ENCODE measurements at regions not wholly inside any gene's neighbourhood (a gene's known extent, or its start where the extent isn't known, plus 50 kb on each side); places are given as distances from the start of the nearest gene placed in this dataset.

DNA sequence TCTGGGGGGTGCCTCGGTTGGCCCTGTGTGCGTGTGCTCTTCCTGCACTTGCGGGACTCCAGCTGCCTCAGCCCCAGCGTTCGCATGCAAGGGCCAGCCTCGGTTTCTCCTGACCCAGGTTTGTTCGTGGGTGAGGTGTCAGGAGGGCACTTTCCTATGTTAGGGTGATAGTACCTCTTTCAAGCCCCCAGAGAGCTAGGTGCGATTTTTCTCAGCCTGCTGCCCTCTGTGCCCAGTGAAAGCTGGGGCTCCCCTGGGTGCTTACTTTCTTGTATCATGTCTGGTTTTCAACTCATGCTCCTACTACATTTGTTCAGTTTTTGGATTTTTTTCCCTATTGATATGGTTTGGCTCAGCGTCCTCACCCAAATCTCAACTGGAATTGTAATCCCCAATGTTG lies 289.2 kb downstream of the TEX29 start:
- H3K4me3 ChIP-seq (ENCODE audit: low read depth, low read length, poor library complexity, severe bottlenecking) = no peak overlapping the region
- ChIA-PET POLR2A (interaction anchor here (0.6 kb wide), 1 partner anchor 189 kb away, joined by 3 read pairs; no protein-coding TSS in a partner anchor), CTCF (ENCODE audit: unreplicated experiment) (no interaction called here)

DNA sequence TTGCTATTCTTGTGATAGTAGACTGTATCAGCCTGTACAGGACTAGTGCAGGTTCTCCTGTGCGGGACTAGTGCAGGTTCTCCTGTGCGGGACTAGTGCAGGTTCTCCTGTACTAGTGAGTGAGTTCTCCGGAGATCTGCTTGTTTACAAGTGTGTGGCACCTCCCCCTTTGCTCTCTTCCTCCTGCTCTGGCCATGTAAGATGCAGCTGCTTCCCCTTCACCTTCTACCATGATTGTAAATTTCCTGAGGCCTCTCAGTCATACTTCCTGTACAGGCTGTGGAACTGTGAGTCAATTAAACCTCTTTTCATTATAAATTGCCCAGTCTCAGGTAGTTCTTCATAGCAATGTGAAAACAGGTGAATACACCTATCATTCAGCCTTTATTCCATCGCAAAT lies 289.6 kb downstream of the TEX29 start:
- no peaks in the 10 kb centered on the region for H3K4me1 ChIP-seq (ENCODE audit: insufficient read depth, low read length, poor library complexity, severe bottlenecking)
- H3K9me3 ChIP-seq (ENCODE audit: low read length) = no peaks in the 10 kb centered on the region
- POLR2A ChIA-PET = no interaction called here
- no peak overlapping the region for H3K27ac ChIP-seq (ENCODE audit: low read depth, low read length, poor library complexity, severe bottlenecking)
- no peak overlapping the region for H2AFZ ChIP-seq (ENCODE audit: low read length)
- BruUV-seq (replicated peaks) = no TSS peak
- H3K79me2 ChIP-seq (ENCODE audit: insufficient read depth, low read depth, low read length) = no peaks in the 10 kb centered on the region
- no peak overlapping the region for H3K4me3 ChIP-seq (ENCODE audit: low read depth, low read length, poor library complexity, severe bottlenecking)
- CTCF ChIA-PET (ENCODE audit: unreplicated experiment) = no interaction called here
- no peaks in the 10 kb centered on the region for H4K20me1 ChIP-seq (ENCODE audit: insufficient read depth, low read length)
- no peak for DNase-seq (ENCODE audit: low spot score)
- no peaks in the 10 kb centered on the region for H3K36me3 ChIP-seq (ENCODE audit: insufficient read depth, low read length)
- H3K4me2 ChIP-seq (ENCODE audit: low read length) = no peak overlapping the region
- no peaks in the 10 kb centered on the region for H3K9me2 ChIP-seq (ENCODE audit: insufficient read depth, low read length)
- intact Hi-C loops (cut with micrococcal nuclease; ENCODE audit: unreplicated experiment) = no loop called here
- TF ChIP-seq, protein P1, sequence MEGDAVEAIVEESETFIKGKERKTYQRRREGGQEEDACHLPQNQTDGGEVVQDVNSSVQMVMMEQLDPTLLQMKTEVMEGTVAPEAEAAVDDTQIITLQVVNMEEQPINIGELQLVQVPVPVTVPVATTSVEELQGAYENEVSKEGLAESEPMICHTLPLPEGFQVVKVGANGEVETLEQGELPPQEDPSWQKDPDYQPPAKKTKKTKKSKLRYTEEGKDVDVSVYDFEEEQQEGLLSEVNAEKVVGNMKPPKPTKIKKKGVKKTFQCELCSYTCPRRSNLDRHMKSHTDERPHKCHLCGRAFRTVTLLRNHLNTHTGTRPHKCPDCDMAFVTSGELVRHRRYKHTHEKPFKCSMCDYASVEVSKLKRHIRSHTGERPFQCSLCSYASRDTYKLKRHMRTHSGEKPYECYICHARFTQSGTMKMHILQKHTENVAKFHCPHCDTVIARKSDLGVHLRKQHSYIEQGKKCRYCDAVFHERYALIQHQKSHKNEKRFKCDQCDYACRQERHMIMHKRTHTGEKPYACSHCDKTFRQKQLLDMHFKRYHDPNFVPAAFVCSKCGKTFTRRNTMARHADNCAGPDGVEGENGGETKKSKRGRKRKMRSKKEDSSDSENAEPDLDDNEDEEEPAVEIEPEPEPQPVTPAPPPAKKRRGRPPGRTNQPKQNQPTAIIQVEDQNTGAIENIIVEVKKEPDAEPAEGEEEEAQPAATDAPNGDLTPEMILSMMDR (conservative IDR thresholded peaks at IDR 0.05; ENCODE audit: low read length) = no peak
- no peak for TF ChIP-seq EZH2phosphoT487 (IDR thresholded peaks at IDR 0.05; ENCODE audit: borderline replicate concordance, low read depth, low read length)

More for the DNA sequence above, 289.2 kb downstream of the TEX29 start:
- Histone ChIP-seq H4K20me1 (ENCODE audit: insufficient read depth, low read length) (no peaks in the 10 kb centered on the region), H2AFZ (ENCODE audit: low read length) (no peak overlapping the region), H3K27ac (ENCODE audit: low read depth, low read length, poor library complexity, severe bottlenecking) (no peak overlapping the region), H3K9me2 (ENCODE audit: insufficient read depth, low read length) (no peaks in the 10 kb centered on the region), H3K9me3 (ENCODE audit: low read length) (no peaks in the 10 kb centered on the region), H3K79me2 (ENCODE audit: insufficient read depth, low read depth, low read length) (no peaks in the 10 kb centered on the region), H3K4me1 (ENCODE audit: insufficient read depth, low read length, poor library complexity, severe bottlenecking) (no peaks in the 10 kb centered on the region), H3K36me3 (ENCODE audit: insufficient read depth, low read length) (no peaks in the 10 kb centered on the region), H3K4me2 (ENCODE audit: low read length) (no peak overlapping the region)
- intact Hi-C loops (cut with micrococcal nuclease; ENCODE audit: unreplicated experiment) = no loop called here
- DNase-seq (ENCODE audit: low spot score) = no peak
- no peak for TF ChIP-seq EZH2phosphoT487 (IDR thresholded peaks at IDR 0.05; ENCODE audit: borderline replicate concordance, low read depth, low read length)
- TF ChIP-seq, protein P1 (conservative IDR thresholded peaks at IDR 0.05; ENCODE audit: low read length) = no peak
- no TSS peak for BruUV-seq (replicated peaks)

DNA sequence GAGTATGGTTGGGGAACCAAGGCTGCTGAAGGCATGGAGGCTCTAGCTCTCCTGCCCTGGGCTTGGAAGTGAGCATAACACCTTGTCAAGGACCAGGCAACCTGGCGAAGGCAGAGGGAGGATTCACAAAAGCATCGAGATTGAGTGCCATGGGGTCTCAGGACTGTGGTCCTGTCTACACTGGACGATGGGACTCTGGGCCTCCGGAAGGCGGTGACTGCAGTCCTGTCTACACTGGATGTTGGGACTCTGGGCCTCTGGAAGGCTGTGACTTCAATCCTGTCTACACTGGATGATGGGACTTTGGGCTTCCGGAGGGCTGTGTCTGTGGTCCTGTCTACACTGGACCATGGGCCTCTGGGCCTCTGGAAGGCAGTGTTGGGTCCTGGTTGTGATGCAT lies 290.4 kb downstream of the TEX29 start:
- no peak overlapping the region for H2AFZ ChIP-seq (ENCODE audit: low read length)

More for the DNA sequence above, 290.4 kb downstream of the TEX29 start:
- Histone ChIP-seq H4K20me1 (ENCODE audit: insufficient read depth, low read length) (no peaks in the 10 kb centered on the region), H3K4me3 (ENCODE audit: low read depth, low read length, poor library complexity, severe bottlenecking) (no peak overlapping the region), H3K9me3 (ENCODE audit: low read length) (no peaks in the 10 kb centered on the region), H3K9me2 (ENCODE audit: insufficient read depth, low read length) (no peaks in the 10 kb centered on the region), H3K27ac (ENCODE audit: low read depth, low read length, poor library complexity, severe bottlenecking) (no peak overlapping the region), H3K4me1 (ENCODE audit: insufficient read depth, low read length, poor library complexity, severe bottlenecking) (no peaks in the 10 kb centered on the region), H3K79me2 (ENCODE audit: insufficient read depth, low read depth, low read length) (no peaks in the 10 kb centered on the region), H3K4me2 (ENCODE audit: low read length) (no peak overlapping the region), H3K36me3 (ENCODE audit: insufficient read depth, low read length) (no peaks in the 10 kb centered on the region)
- CTCF ChIA-PET (ENCODE audit: unreplicated experiment) = no interaction called here
- no peak for DNase-seq (ENCODE audit: low spot score)
- POLR2A ChIA-PET = interaction anchor here (0.6 kb wide), 1 partner anchor 1391 kb away, joined by 3 read pairs; no protein-coding TSS in a partner anchor
- TF ChIP-seq, protein P1 (conservative IDR thresholded peaks at IDR 0.05; ENCODE audit: low read length) = no peak
- TF ChIP-seq EZH2phosphoT487 (IDR thresholded peaks at IDR 0.05; ENCODE audit: borderline replicate concordance, low read depth, low read length) = no peak
- intact Hi-C loops (cut with micrococcal nuclease; ENCODE audit: unreplicated experiment) = no loop called here
- BruUV-seq (replicated peaks) = no TSS peak
